C4-2B (cell line): ENCODE measurements at regions not wholly inside any gene's neighbourhood (a gene's known extent, or its start where the extent isn't known, plus 50 kb on each side); places are given as distances from the start of the nearest gene placed in this dataset.

Experiments
- ZFX ChIP-seq: fragments of 450-650 bp; IDR thresholded peaks from 2 replicates; pipeline ENCODE4 v1.6.1; 2017
- TF ChIP-seq, protein P1 (sequence below): fragments of 450-650 bp; conservative IDR thresholded peaks from 2 replicates; pipeline ENCODE4 v1.5.1; 2017; ENCODE audit warnings: mild to moderate bottlenecking

DNA sequence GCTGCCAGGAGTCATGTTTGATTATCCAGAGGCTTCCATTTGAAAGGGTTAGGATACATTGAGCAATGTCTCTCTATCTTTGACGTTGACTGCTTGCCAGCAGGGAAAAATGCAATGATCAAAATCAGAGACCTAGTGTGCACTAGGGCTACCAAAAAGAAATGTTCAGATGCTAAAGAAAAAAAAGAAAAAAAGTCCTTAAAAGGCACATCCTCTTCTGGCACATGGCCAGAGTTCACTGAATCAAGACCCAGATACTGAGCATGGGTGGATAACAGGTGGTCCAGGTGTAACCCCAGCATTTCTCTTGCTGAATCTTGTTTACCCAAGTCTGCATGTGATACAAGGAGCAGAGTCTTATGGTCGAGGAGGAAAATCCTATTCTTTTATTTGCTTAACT lies 899.3 kb downstream of the SORCS3 start:
- TF ChIP-seq, protein P1, sequence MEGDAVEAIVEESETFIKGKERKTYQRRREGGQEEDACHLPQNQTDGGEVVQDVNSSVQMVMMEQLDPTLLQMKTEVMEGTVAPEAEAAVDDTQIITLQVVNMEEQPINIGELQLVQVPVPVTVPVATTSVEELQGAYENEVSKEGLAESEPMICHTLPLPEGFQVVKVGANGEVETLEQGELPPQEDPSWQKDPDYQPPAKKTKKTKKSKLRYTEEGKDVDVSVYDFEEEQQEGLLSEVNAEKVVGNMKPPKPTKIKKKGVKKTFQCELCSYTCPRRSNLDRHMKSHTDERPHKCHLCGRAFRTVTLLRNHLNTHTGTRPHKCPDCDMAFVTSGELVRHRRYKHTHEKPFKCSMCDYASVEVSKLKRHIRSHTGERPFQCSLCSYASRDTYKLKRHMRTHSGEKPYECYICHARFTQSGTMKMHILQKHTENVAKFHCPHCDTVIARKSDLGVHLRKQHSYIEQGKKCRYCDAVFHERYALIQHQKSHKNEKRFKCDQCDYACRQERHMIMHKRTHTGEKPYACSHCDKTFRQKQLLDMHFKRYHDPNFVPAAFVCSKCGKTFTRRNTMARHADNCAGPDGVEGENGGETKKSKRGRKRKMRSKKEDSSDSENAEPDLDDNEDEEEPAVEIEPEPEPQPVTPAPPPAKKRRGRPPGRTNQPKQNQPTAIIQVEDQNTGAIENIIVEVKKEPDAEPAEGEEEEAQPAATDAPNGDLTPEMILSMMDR = no peak
- no peak for TF ChIP-seq ZFX
